GM23338 (cell line): ENCODE measurements at regions not wholly inside any gene's neighbourhood (a gene's known extent, or its start where the extent isn't known, plus 50 kb on each side); places are given as distances from the start of the nearest gene placed in this dataset.

ENCODE experiments used
- ATAC-seq: fragments of 200-7000 bp; cut with Tn5 transposase; 3 replicates; pipeline ENCODE4 v1.9.1; 2020
- DNase-seq: peaks from one replicate; pipeline ENCODE4 v3.0.0-alpha.2; 2015; ENCODE audit warnings: low spot score
- H2AFZ ChIP-seq: fragments of 200-600 bp; sonication (generic); 2 replicates; pipeline ENCODE4 v1.8.0; 2016; ENCODE audit warnings: antibody characterized with exemption, mild to moderate bottlenecking, moderate library complexity
- H3F3A ChIP-seq: fragments of 200-600 bp; sonication (generic); replicated peaks from 2 replicates; pipeline ENCODE4 v1.8.0; 2017; ENCODE audit warnings: antibody characterized with exemption, mixed run types, low read depth
- H3K27ac ChIP-seq: fragments of 200-600 bp; sonication (generic); 2 replicates; pipeline ENCODE4 v1.6.1; 2016; ENCODE audit warnings: low read depth
- H3K27me3 ChIP-seq: fragments of 200-600 bp; sonication (generic); 2 replicates; pipeline ENCODE4 v1.8.0; 2016; ENCODE audit warnings: mild to moderate bottlenecking, mixed run types, moderate library complexity; ENCODE audit not compliant: insufficient read depth
- H3K36me3 ChIP-seq: fragments of 200-600 bp; sonication (generic); 2 replicates; pipeline ENCODE4 v1.8.0; 2016; ENCODE audit warnings: mild to moderate bottlenecking; ENCODE audit not compliant: insufficient read depth
- H3K4me1 ChIP-seq: fragments of 200-600 bp; sonication (generic); 2 replicates; pipeline ENCODE4 v1.8.0; 2016; ENCODE audit warnings: mild to moderate bottlenecking, moderate library complexity; ENCODE audit not compliant: insufficient read depth
- H3K4me2 ChIP-seq: fragments of 200-600 bp; sonication (generic); 2 replicates; pipeline ENCODE4 v1.7.1; 2017; ENCODE audit warnings: mixed run types
- H3K4me3 ChIP-seq: fragments of 200-600 bp; sonication (generic); 2 replicates; pipeline ENCODE4 v1.6.1; 2016; ENCODE audit warnings: mixed run types
- H3K79me2 ChIP-seq: fragments of 200-600 bp; sonication (generic); replicated peaks from 2 replicates; pipeline ENCODE4 v1.8.0; 2017; ENCODE audit warnings: mild to moderate bottlenecking; ENCODE audit not compliant: insufficient read depth
- H3K9me2 ChIP-seq: fragments of 200-600 bp; sonication (generic); 2 replicates; pipeline ENCODE4 v1.8.0; 2017; ENCODE audit not compliant: insufficient read depth
- H4K20me1 ChIP-seq: fragments of 200-600 bp; sonication (generic); replicated peaks from 2 replicates; pipeline ENCODE4 v1.8.0; 2017; ENCODE audit warnings: mild to moderate bottlenecking; ENCODE audit not compliant: insufficient read depth
- H3K27ac Mint-ChIP-seq: 2 replicates; pipeline ENCODE4 v1.8.0; 2020; ENCODE audit warnings: inconsistent platforms, mild to moderate bottlenecking, moderate library complexity, mixed read lengths
- H3K27me3 Mint-ChIP-seq: 3 replicates; pipeline ENCODE4 v1.8.0; 2022; ENCODE audit warnings: low read depth, mild to moderate bottlenecking, moderate library complexity, mixed read lengths, inconsistent platforms; ENCODE audit not compliant: insufficient read depth, poor library complexity
- H3K36me3 Mint-ChIP-seq: 3 replicates; pipeline ENCODE4 v1.8.0; 2021; ENCODE audit warnings: low read depth, mild to moderate bottlenecking, inconsistent platforms, moderate library complexity, mixed read lengths
- H3K4me1 Mint-ChIP-seq: 3 replicates; pipeline ENCODE4 v1.8.0; 2020; ENCODE audit warnings: mild to moderate bottlenecking, inconsistent platforms, mixed read lengths
- H3K4me3 Mint-ChIP-seq: 3 replicates; pipeline ENCODE4 v1.8.0; 2021; ENCODE audit warnings: moderate library complexity, mild to moderate bottlenecking, inconsistent platforms, mixed read lengths
- H3K9me3 Mint-ChIP-seq: 3 replicates; pipeline ENCODE4 v1.8.0; 2020; ENCODE audit warnings: moderate library complexity, mild to moderate bottlenecking, inconsistent platforms, mixed read lengths
- EZH2 ChIP-seq: fragments of 200-600 bp; sonication (generic); IDR thresholded peaks from one replicate; pipeline ENCODE4 v1.8.0; 2017; ENCODE audit warnings: antibody characterized with exemption, mild to moderate bottlenecking, low read depth; ENCODE audit not compliant: unreplicated experiment
- POLR2AphosphoS5 ChIP-seq: IDR thresholded peaks from 2 replicates; pipeline ENCODE4 v1.6.1; 2016; ENCODE audit warnings: antibody characterized with exemption, low read depth
- ZNF331 ChIP-seq: fragments of 250-450 bp; sonication (Bioruptor Pico); IDR thresholded peaks from 2 replicates; pipeline ENCODE4 v1.5.0; 2020; ENCODE audit warnings: low read depth, mild to moderate bottlenecking, moderate library complexity
- TF ChIP-seq, protein P1 (sequence below): IDR thresholded peaks from 2 replicates; pipeline ENCODE4 v1.6.1; 2016; ENCODE audit warnings: antibody characterized with exemption
- TF ChIP-seq, protein P2 (sequence below): IDR thresholded peaks from one replicate; pipeline ENCODE4 v1.6.1; 2018; ENCODE audit warnings: antibody characterized with exemption; ENCODE audit not compliant: unreplicated experiment
- TF ChIP-seq, protein P3 (sequence below): fragments of 250-450 bp; sonication (Bioruptor Pico); IDR thresholded peaks from 2 replicates; pipeline ENCODE4 v1.5.0; 2020; ENCODE audit warnings: mild to moderate bottlenecking, moderate library complexity
- TF ChIP-seq, protein P4 (sequence below), 2 experiments: fragments of 200-600 bp in 1 of 2; sonication (generic) in 1 of 2; conservative IDR thresholded peaks; 2 replicates each; pipeline versions ENCODE4 v1.5.1 to v1.6.1; 2016 to 2017; ENCODE audit warnings: antibody characterized with exemption in 2 of 2, low read depth in 2 of 2, mild to moderate bottlenecking in 2 of 2, moderate library complexity in 1 of 2

DNA sequence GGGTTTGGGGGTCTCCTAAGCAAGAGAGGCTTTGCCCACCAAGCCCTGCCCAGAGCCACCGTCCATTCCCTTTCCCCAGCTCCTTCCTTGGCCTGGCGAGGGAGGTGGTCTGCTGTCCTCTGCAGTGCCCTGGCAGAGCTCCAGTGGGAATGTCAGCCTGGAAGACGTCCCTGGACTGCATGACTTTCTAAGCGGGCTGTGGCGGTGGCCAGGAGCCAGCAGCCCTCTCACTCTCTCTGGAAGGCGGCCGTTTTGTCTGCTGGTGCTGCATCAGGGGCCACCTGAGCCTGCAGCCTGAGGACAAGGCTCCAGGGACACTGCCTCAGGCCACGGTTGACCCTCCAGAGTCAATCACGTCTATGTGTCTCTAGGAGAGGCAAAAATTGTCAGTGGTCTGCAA, 271.0 kb downstream of the SKAP2 start:
- H3K79me2 ChIP-seq, result no peaks in the 10 kb centered on the region
- H3K36me3 ChIP-seq, result no peaks in the 10 kb centered on the region
- H3K4me2 ChIP-seq, result no peak overlapping the region
- H3K9me3 Mint-ChIP-seq, result no peaks in the 10 kb centered on the region
- no peak overlapping the region for H3K4me3 Mint-ChIP-seq
- no peaks in the 10 kb centered on the region for H3K4me1 ChIP-seq
- no peak overlapping the region for H3K27ac ChIP-seq
- ATAC-seq (no peak), DNase-seq (no peak)
- no peaks in the 10 kb centered on the region for H3F3A ChIP-seq
- H4K20me1 ChIP-seq, result no peaks in the 10 kb centered on the region
- TF ChIP-seq, protein P1, sequence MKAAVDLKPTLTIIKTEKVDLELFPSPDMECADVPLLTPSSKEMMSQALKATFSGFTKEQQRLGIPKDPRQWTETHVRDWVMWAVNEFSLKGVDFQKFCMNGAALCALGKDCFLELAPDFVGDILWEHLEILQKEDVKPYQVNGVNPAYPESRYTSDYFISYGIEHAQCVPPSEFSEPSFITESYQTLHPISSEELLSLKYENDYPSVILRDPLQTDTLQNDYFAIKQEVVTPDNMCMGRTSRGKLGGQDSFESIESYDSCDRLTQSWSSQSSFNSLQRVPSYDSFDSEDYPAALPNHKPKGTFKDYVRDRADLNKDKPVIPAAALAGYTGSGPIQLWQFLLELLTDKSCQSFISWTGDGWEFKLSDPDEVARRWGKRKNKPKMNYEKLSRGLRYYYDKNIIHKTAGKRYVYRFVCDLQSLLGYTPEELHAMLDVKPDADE, result no peak
- TF ChIP-seq EZH2 (no peak), ZNF331 (no peak), POLR2AphosphoS5 (no peak)
- TF ChIP-seq, protein P2, sequence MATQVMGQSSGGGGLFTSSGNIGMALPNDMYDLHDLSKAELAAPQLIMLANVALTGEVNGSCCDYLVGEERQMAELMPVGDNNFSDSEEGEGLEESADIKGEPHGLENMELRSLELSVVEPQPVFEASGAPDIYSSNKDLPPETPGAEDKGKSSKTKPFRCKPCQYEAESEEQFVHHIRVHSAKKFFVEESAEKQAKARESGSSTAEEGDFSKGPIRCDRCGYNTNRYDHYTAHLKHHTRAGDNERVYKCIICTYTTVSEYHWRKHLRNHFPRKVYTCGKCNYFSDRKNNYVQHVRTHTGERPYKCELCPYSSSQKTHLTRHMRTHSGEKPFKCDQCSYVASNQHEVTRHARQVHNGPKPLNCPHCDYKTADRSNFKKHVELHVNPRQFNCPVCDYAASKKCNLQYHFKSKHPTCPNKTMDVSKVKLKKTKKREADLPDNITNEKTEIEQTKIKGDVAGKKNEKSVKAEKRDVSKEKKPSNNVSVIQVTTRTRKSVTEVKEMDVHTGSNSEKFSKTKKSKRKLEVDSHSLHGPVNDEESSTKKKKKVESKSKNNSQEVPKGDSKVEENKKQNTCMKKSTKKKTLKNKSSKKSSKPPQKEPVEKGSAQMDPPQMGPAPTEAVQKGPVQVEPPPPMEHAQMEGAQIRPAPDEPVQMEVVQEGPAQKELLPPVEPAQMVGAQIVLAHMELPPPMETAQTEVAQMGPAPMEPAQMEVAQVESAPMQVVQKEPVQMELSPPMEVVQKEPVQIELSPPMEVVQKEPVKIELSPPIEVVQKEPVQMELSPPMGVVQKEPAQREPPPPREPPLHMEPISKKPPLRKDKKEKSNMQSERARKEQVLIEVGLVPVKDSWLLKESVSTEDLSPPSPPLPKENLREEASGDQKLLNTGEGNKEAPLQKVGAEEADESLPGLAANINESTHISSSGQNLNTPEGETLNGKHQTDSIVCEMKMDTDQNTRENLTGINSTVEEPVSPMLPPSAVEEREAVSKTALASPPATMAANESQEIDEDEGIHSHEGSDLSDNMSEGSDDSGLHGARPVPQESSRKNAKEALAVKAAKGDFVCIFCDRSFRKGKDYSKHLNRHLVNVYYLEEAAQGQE, result no peak
- TF ChIP-seq, protein P3, sequence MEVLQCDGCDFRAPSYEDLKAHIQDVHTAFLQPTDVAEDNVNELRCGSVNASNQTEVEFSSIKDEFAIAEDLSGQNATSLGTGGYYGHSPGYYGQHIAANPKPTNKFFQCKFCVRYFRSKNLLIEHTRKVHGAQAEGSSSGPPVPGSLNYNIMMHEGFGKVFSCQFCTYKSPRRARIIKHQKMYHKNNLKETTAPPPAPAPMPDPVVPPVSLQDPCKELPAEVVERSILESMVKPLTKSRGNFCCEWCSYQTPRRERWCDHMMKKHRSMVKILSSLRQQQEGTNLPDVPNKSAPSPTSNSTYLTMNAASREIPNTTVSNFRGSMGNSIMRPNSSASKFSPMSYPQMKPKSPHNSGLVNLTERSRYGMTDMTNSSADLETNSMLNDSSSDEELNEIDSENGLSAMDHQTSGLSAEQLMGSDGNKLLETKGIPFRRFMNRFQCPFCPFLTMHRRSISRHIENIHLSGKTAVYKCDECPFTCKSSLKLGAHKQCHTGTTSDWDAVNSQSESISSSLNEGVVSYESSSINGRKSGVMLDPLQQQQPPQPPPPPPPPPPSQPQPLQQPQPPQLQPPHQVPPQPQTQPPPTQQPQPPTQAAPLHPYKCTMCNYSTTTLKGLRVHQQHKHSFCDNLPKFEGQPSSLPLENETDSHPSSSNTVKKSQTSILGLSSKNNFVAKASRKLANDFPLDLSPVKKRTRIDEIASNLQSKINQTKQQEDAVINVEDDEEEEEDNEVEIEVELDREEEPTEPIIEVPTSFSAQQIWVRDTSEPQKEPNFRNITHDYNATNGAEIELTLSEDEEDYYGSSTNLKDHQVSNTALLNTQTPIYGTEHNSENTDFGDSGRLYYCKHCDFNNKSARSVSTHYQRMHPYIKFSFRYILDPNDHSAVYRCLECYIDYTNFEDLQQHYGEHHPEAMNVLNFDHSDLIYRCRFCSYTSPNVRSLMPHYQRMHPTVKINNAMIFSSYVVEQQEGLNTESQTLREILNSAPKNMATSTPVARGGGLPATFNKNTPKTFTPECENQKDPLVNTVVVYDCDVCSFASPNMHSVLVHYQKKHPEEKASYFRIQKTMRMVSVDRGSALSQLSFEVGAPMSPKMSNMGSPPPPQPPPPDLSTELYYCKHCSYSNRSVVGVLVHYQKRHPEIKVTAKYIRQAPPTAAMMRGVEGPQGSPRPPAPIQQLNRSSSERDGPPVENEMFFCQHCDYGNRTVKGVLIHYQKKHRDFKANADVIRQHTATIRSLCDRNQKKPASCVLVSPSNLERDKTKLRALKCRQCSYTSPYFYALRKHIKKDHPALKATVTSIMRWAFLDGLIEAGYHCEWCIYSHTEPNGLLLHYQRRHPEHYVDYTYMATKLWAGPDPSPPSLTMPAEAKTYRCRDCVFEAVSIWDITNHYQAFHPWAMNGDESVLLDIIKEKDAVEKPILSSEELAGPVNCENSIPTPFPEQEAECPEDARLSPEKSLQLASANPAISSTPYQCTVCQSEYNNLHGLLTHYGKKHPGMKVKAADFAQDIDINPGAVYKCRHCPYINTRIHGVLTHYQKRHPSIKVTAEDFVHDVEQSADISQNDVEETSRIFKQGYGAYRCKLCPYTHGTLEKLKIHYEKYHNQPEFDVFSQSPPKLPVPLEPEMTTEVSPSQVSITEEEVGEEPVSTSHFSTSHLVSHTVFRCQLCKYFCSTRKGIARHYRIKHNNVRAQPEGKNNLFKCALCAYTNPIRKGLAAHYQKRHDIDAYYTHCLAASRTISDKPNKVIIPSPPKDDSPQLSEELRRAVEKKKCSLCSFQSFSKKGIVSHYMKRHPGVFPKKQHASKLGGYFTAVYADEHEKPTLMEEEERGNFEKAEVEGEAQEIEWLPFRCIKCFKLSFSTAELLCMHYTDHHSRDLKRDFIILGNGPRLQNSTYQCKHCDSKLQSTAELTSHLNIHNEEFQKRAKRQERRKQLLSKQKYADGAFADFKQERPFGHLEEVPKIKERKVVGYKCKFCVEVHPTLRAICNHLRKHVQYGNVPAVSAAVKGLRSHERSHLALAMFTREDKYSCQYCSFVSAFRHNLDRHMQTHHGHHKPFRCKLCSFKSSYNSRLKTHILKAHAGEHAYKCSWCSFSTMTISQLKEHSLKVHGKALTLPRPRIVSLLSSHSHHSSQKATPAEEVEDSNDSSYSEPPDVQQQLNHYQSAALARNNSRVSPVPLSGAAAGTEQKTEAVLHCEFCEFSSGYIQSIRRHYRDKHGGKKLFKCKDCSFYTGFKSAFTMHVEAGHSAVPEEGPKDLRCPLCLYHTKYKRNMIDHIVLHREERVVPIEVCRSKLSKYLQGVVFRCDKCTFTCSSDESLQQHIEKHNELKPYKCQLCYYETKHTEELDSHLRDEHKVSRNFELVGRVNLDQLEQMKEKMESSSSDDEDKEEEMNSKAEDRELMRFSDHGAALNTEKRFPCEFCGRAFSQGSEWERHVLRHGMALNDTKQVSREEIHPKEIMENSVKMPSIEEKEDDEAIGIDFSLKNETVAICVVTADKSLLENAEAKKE (CRISPR knock-in tag), result no peak
- TF ChIP-seq, protein P4, sequence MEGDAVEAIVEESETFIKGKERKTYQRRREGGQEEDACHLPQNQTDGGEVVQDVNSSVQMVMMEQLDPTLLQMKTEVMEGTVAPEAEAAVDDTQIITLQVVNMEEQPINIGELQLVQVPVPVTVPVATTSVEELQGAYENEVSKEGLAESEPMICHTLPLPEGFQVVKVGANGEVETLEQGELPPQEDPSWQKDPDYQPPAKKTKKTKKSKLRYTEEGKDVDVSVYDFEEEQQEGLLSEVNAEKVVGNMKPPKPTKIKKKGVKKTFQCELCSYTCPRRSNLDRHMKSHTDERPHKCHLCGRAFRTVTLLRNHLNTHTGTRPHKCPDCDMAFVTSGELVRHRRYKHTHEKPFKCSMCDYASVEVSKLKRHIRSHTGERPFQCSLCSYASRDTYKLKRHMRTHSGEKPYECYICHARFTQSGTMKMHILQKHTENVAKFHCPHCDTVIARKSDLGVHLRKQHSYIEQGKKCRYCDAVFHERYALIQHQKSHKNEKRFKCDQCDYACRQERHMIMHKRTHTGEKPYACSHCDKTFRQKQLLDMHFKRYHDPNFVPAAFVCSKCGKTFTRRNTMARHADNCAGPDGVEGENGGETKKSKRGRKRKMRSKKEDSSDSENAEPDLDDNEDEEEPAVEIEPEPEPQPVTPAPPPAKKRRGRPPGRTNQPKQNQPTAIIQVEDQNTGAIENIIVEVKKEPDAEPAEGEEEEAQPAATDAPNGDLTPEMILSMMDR (conservative IDR thresholded peaks at IDR 0.05; ENCODE audit: low read depth in 2 of 2), result no peak
- peaks cover 1% of the 10 kb centered on the region; the same call in 2 of the 3 replicates for H3K4me1 Mint-ChIP-seq
- H2AFZ ChIP-seq, result no peak overlapping the region
- H3K27me3 Mint-ChIP-seq, result no peaks in the 10 kb centered on the region
- no peaks in the 10 kb centered on the region for H3K27me3 ChIP-seq
- H3K4me3 ChIP-seq, result no peak overlapping the region
- H3K9me2 ChIP-seq, result no peaks in the 10 kb centered on the region
- H3K36me3 Mint-ChIP-seq, result no peaks in the 10 kb centered on the region
- H3K27ac Mint-ChIP-seq, result no peak overlapping the region
